OCI-LY7 (cell line): ENCODE measurements at regions not wholly inside any gene's neighbourhood (a gene's known extent, or its start where the extent isn't known, plus 50 kb on each side); places are given as distances from the start of the nearest gene placed in this dataset.
"Not testable (repeated sequence)": the region's sequence is repeated elsewhere in the genome, so short reads cannot be mapped to it uniquely, and the experiment has no call there.

Experiments
- BruUV-seq: library from RNA; stranded (reverse); fragments of 400-500 nt; replicated peaks from 2 replicates; lab custom pipeline; 2021; lab: Mats Ljungman, UMichigan
- CTCF ChIA-PET: fragments of 300-600 bp; sonication (Branson Sonifier 250); formaldehyde crosslinking; loops from one replicate; lab custom pipeline; 2022; ENCODE audit warnings: antibody characterized with exemption; ENCODE audit not compliant: unreplicated experiment; lab: Charles Lee
- POLR2A ChIA-PET: fragments of 300-600 bp; sonication (Branson Sonifier 250); formaldehyde crosslinking; loops from one replicate; lab custom pipeline; 2022; ENCODE audit warnings: antibody characterized with exemption; lab: Charles Lee
- DNase-seq: peaks from one replicate; pipeline ENCODE4 v3.0.0-alpha.2; 2015; ENCODE audit warnings: low spot score
- H2AFZ ChIP-seq: fragments of 200-600 bp; sonication (generic), shearing (Covaris generic); 2 replicates; pipeline ENCODE4 v1.6.1; 2014; ENCODE audit warnings: mild to moderate bottlenecking, antibody characterized with exemption, low read length, moderate library complexity
- H3K27ac ChIP-seq: fragments of 200-600 bp; sonication (generic); 2 replicates; pipeline ENCODE4 v1.5.1; 2014; ENCODE audit warnings: mixed run types, low read depth, mild to moderate bottlenecking, moderate library complexity, low read length, inconsistent platforms; ENCODE audit not compliant: poor library complexity, severe bottlenecking
- H3K36me3 ChIP-seq: fragments of 200-600 bp; sonication (generic); 2 replicates; pipeline ENCODE4 v1.6.1; 2014; ENCODE audit warnings: mild to moderate bottlenecking, antibody characterized with exemption, low read length, moderate library complexity, mixed read lengths; ENCODE audit not compliant: insufficient read depth
- H3K4me1 ChIP-seq: fragments of 200-600 bp; sonication (generic); 2 replicates; pipeline ENCODE4 v1.5.1; 2014; ENCODE audit warnings: mild to moderate bottlenecking, low read length; ENCODE audit not compliant: insufficient read depth, poor library complexity, severe bottlenecking
- H3K4me2 ChIP-seq: fragments of 200-600 bp; sonication (generic); 2 replicates; pipeline ENCODE4 v1.6.1; 2014; ENCODE audit warnings: mild to moderate bottlenecking, low read length
- H3K4me3 ChIP-seq: fragments of 200-600 bp; sonication (generic); 2 replicates; pipeline ENCODE4 v1.5.1; 2014; ENCODE audit warnings: mild to moderate bottlenecking, low read depth, low read length; ENCODE audit not compliant: poor library complexity, severe bottlenecking
- H3K79me2 ChIP-seq: fragments of 200-600 bp; sonication (generic); 2 replicates; pipeline ENCODE4 v1.6.1; 2016; ENCODE audit warnings: low read depth, mild to moderate bottlenecking, low read length, moderate library complexity, mixed read lengths; ENCODE audit not compliant: insufficient read depth
- H3K9me2 ChIP-seq: fragments of 200-600 bp; sonication (generic); 2 replicates; pipeline ENCODE4 v1.6.1; 2016; ENCODE audit warnings: mild to moderate bottlenecking, low read length, mixed read lengths; ENCODE audit not compliant: insufficient read depth
- H3K9me3 ChIP-seq: fragments of 200-600 bp; sonication (generic); 2 replicates; pipeline ENCODE4 v1.6.1; 2014; ENCODE audit warnings: mild to moderate bottlenecking, mixed run types, low read length, mixed read lengths
- H4K20me1 ChIP-seq: fragments of 200-600 bp; sonication (generic); 2 replicates; pipeline ENCODE4 v1.6.1; 2014; ENCODE audit warnings: mild to moderate bottlenecking, antibody characterized with exemption, low read length, moderate library complexity, mixed read lengths; ENCODE audit not compliant: insufficient read depth
- CTCF ChIP-seq: fragments of 200-600 bp; sonication (generic); conservative IDR thresholded peaks from 2 replicates; pipeline ENCODE4 v1.5.1; 2014; ENCODE audit warnings: mild to moderate bottlenecking, antibody characterized with exemption, low read length, moderate library complexity, mixed read lengths
- EZH2phosphoT487 ChIP-seq: fragments of 200-600 bp; sonication (generic); IDR thresholded peaks from 2 replicates; pipeline ENCODE4 v1.6.1; 2018; ENCODE audit warnings: low read depth, borderline replicate concordance, mild to moderate bottlenecking, mixed run types, antibody characterized with exemption, low read length, moderate library complexity, mixed read lengths
- intact Hi-C: fragments of 100-400 bp; cut with micrococcal nuclease; formaldehyde crosslinking; loops from one replicate; pipeline ENCODE4 v1.10.0; 2022; ENCODE audit not compliant: unreplicated experiment

DNA sequence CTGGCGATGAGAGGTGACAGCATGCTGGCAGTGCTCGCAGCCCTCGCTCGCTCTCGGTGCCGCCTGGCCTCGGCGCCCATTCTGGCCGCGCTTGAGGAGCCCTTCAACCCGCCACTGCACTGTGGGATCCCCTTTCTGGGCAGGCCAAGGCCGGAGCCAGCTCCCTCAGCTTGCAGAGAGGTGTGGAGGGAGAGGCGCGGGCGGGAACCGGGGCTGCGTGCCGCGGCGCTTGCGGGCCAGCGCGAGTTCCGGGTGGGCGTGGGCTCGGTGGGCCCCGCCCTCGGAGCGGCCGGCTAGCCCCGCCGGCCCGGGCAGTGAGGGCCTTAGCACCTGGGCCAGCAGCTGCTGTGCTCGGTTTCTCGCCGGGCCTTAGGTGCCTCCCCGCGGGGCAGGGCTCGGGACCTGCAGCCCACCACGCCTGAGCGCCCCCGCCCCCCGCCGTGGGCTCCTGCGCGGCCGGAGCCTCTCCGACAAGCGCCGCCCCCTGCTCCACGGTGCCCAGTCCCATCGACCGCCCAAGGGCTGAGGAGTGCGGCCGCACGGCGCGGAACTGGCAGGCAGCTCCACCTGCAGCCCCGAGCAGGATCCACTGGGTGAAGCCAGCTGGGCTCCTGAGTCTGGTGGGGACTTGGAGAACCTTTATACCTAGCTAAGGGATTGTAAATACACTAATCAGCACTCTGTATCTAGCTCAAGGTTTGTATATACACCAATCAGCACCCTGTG is 200.2 kb downstream of the MAP2K4 start:
- intact Hi-C loops, H3K36me3 ChIP-seq, H4K20me1 ChIP-seq, H3K4me3 ChIP-seq, BruUV-seq, H3K9me2 ChIP-seq, H3K79me2 ChIP-seq, H3K27ac ChIP-seq, POLR2A ChIA-PET, DNase-seq, H3K4me1 ChIP-seq, H2AFZ ChIP-seq, H3K9me3 ChIP-seq, CTCF ChIA-PET, H3K4me2 ChIP-seq: not testable (repeated sequence)

GRCh38 chr17:12222392-12222791 is 201.7 kb downstream of the MAP2K4 start:
- Histone ChIP-seq H3K4me1 (no peaks in the 10 kb centered on the region), H3K4me2 (no peak overlapping the region), H4K20me1 (no peaks in the 10 kb centered on the region), H3K36me3 (no peaks in the 10 kb centered on the region), H3K4me3 (no peak overlapping the region), H2AFZ (no peak overlapping the region), H3K9me2 (no peaks in the 10 kb centered on the region), H3K27ac (no peak overlapping the region), H3K9me3 (no peaks in the 10 kb centered on the region), H3K79me2 (no peaks in the 10 kb centered on the region)
- intact Hi-C loops: no loop called here
- TF ChIP-seq EZH2phosphoT487: no peak
- no peak for TF ChIP-seq CTCF
- ChIA-PET CTCF (no interaction called here), POLR2A (interaction anchor here (0.7 to 0.9 kb wide), 2 partner anchors 22 to 207 kb away, joined by 3 read pairs; no protein-coding TSS in a partner anchor)
- DNase-seq: no peak
- no TSS peak for BruUV-seq

DNA sequence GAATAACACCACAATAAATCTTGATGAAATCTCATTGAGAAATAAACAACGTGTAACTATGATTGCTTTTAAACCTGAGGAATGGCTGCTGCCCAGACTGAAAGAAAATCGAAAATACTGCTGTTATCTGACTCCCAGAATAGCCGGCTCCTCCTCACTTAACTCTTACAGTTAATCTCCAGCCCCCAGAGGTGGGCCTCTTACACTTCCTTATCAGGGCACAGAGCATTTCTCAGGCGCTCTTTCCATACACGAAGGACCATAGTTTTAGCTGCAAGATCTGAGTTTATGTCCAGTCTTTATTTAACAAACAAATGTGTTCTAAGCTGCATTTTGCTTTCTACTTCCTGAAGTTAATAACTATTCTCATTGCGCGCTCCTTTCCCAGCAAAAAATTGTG is 206.9 kb downstream of the MAP2K4 start:
- Histone ChIP-seq H3K4me1 (no peaks in the 10 kb centered on the region), H3K36me3 (no peaks in the 10 kb centered on the region), H2AFZ (no peak overlapping the region), H3K4me3 (no peak overlapping the region), H3K79me2 (no peaks in the 10 kb centered on the region), H3K4me2 (no peak overlapping the region), H3K9me3 (no peaks in the 10 kb centered on the region), H3K27ac (no peak overlapping the region), H4K20me1 (no peaks in the 10 kb centered on the region), H3K9me2 (no peaks in the 10 kb centered on the region)
- no TSS peak for BruUV-seq
- ChIA-PET CTCF (no interaction called here), POLR2A (no interaction called here)
- DNase-seq: no peak
- intact Hi-C loops: no loop called here
- TF ChIP-seq CTCF: no peak
- no peak for TF ChIP-seq EZH2phosphoT487
